DMS 273 treated with DMSO at 0.1 percent for 48 hours (cell line): ENCODE measurements at regions not wholly inside any gene's neighbourhood (a gene's known extent, or its start where the extent isn't known, plus 50 kb on each side); places are given as distances from the start of the nearest gene placed in this dataset.

ENCODE experiments used
- DNase-seq: peaks from one replicate; lab custom pipeline; 2025; lab: John Stamatoyannopoulos, UW

GRCh38 chr16:80041410-80041809 lies 440.9 kb upstream of the MAF start:
- no peak for DNase-seq

GRCh38 chr16:80040814-80041213 lies 440.3 kb upstream of the MAF start:
- no peak for DNase-seq

GRCh38 chr16:80040413-80040812 lies 439.9 kb upstream of the MAF start:
- no peak for DNase-seq

- DNase-seq = no peak
Observed at GRCh38 chr16:80039777-80040176, 439.2 kb upstream of the MAF start.

GRCh38 chr16:80038566-80038965 lies 438.0 kb upstream of the MAF start:
- no peak for DNase-seq

- no peak for DNase-seq
Observed at GRCh38 chr16:80034948-80035663, 434.6 kb upstream of the MAF start.

GRCh38 chr16:80034469-80034826 lies 433.9 kb upstream of the MAF start:
- no peak for DNase-seq

- no peak for DNase-seq
Observed at GRCh38 chr16:80033783-80034468, 433.4 kb upstream of the MAF start.

- no peak for DNase-seq
Observed at GRCh38 chr16:80029761-80030481, 429.4 kb upstream of the MAF start.

GRCh38 chr16:80029381-80029630 lies 428.8 kb upstream of the MAF start:
- no peak for DNase-seq

- DNase-seq = no peak
Observed at GRCh38 chr16:80028581-80029380, 428.2 kb upstream of the MAF start.

- no peak for DNase-seq
Observed at GRCh38 chr16:80027007-80027965, 426.7 kb upstream of the MAF start.

- DNase-seq = no peak
Observed at GRCh38 chr16:80025236-80025635, 424.7 kb upstream of the MAF start.

- no peak for DNase-seq
Observed at GRCh38 chr16:80024443-80024842, 423.9 kb upstream of the MAF start.

GRCh38 chr16:80023865-80024264 lies 423.3 kb upstream of the MAF start:
- no peak for DNase-seq

GRCh38 chr16:80019395-80019794 lies 418.9 kb upstream of the MAF start:
- no peak for DNase-seq

- DNase-seq = no peak
Observed at GRCh38 chr16:80018466-80018865, 417.9 kb upstream of the MAF start.

GRCh38 chr16:80016731-80017326 lies 416.3 kb upstream of the MAF start:
- no peak for DNase-seq

- no peak for DNase-seq
Observed at GRCh38 chr16:80015566-80015965, 415.0 kb upstream of the MAF start.

- DNase-seq = no peak
Observed at GRCh38 chr16:80014241-80014939, 413.9 kb upstream of the MAF start.
